Activated T-cell treated with anti-CD3 and anti-CD28 coated beads, Interleukin-2, amount 50 U/mL, for 24 hours (primary cell): ENCODE measurements at regions not wholly inside any gene's neighbourhood (a gene's known extent, or its start where the extent isn't known, plus 50 kb on each side); places are given as distances from the start of the nearest gene placed in this dataset.
"Not testable (repeated sequence)": the region's sequence is repeated elsewhere in the genome, so short reads cannot be mapped to it uniquely, and the experiment has no call there.

Experiments
- DNase-seq: peaks from one replicate; pipeline ENCODE4 v3.0.0-alpha.2; 2020
- H3K27ac Mint-ChIP-seq: 2 replicates; pipeline ENCODE4 v1.8.0; 2020; ENCODE audit warnings: mild to moderate bottlenecking, mixed read lengths
- H3K27me3 Mint-ChIP-seq: 2 replicates; pipeline ENCODE4 v1.8.0; 2020; ENCODE audit warnings: mixed read lengths
- H3K36me3 Mint-ChIP-seq: 2 replicates; pipeline ENCODE4 v1.8.0; 2020; ENCODE audit warnings: low read depth, mixed read lengths
- H3K4me1 Mint-ChIP-seq: 2 replicates; pipeline ENCODE4 v1.8.0; 2020; ENCODE audit warnings: low read depth, mixed read lengths
- H3K4me3 Mint-ChIP-seq: 2 replicates; pipeline ENCODE4 v1.8.0; 2020; ENCODE audit warnings: mild to moderate bottlenecking, moderate library complexity, mixed read lengths
- H3K9me3 Mint-ChIP-seq: 2 replicates; pipeline ENCODE4 v1.8.0; 2020; ENCODE audit warnings: mixed read lengths

DNA sequence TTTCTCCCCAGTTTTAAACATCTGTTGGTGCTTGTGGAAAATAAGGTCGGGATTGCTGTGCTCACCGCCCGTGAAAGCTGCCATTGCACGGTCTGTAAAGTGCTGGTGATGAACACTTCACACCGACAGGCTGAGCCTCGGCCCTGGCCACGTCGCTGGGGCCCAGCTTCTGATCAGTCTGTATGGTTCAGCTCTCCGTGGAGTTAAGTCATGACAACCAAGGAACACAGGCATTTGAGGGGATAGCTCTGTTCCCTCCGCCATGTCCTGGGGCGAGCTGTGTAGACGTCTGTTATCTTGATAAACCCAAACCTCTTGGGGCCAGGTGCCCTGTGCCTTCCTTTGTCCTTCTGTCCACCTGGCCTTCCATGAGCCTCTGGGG, 110.6 kb downstream of the METRNL start:
- peaks cover 23% of the 10 kb centered on the region for H3K4me1 Mint-ChIP-seq
- H3K27me3 Mint-ChIP-seq = no peaks in the 10 kb centered on the region

DNA sequence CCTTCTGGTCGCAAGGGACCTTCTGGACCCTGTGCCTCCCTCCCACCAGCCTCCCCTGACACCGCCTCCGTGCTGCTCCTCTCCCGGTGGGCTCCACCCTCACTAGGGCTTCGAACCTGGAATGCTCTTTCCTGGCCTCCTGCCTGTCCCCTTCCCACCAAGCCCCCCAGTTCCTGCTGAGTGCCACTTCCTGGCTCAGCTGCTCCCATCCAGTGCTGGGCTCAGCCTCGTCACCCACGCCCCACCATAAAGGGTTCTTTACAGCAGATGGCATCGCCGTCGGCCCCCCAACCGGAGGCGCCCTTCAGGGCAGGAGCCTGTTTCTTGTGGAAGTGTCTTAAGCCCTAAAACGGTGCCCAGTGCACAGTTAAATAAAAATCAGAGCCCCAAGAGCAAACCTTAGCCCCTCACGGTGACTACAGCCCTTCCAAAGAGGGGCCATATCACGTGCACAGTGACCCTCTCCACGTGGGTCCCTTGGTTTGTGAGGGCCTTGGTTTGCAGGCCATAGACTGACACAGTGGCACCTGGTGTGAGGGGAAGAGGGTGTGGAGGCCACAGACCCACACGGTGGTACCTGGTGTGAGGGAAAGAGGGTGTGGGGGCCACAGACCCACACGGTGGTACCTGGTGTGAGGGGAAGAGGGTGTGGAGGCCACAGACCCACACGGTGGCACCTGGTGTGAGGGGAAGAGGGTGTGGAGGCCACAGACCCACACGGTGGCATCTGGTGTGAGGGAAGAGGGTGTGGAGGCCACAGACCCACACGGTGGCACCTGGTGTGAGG, 111.4 kb downstream of the METRNL start:
- Mint-ChIP-seq H3K4me1 (peaks cover 26% of the 10 kb centered on the region), H3K36me3 (no peaks in the 10 kb centered on the region), H3K9me3 (no peaks in the 10 kb centered on the region), H3K4me3 (no peak overlapping the region), H3K27me3 (no peaks in the 10 kb centered on the region), H3K27ac (no peak overlapping the region)
- no peak for DNase-seq

More for the DNA sequence above, 110.6 kb downstream of the METRNL start:
- Mint-ChIP-seq H3K27ac (no peak overlapping the region), H3K36me3 (no peaks in the 10 kb centered on the region), H3K4me3 (no peak overlapping the region), H3K9me3 (no peaks in the 10 kb centered on the region)
- no peak for DNase-seq

DNA sequence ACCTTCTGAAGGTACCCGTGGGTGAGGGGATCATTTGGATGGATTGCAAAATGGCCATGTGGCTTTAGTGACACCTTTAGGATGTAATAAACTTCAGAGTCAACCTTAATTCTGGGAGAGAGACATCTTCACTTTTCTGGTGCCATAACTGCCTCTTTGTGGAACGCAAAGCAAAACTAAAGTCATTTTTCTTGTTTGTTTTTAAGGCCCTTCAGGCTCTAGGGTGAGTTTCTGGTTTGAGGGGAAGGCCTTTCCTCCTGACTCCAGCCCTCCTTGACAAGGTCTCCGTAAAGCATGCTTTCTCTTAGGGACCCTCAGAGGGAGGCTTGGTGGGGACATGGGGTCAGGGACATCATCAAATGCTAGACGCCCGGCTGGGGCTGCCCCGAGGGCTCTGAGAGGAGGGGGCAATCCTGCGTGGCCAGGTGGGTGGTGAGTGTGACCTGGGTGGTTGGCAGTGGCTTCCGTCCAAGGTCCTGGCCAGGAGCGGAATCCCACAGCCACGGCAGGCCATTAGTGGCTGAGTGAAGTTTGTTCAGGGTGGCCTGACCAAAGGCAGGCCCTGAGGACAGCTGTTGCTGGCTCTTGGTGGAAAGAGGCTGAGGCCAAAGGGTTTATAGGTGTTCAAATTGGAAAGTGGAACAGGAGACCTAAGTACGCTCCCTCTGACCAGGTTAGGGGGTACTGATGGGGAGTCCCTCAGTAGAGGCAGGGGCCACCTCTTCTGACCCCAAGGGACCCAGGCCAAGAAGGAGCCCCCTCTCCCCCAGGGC, 112.2 kb downstream of the METRNL start:
- H3K4me1 Mint-ChIP-seq = peaks cover 26% of the 10 kb centered on the region
- H3K27me3 Mint-ChIP-seq = no peaks in the 10 kb centered on the region
- no peaks in the 10 kb centered on the region for H3K36me3 Mint-ChIP-seq
- DNase-seq = peak; percentile 14
- H3K4me3 Mint-ChIP-seq = no peak overlapping the region
- H3K9me3 Mint-ChIP-seq = no peaks in the 10 kb centered on the region
- H3K27ac Mint-ChIP-seq = no peak overlapping the region

DNA sequence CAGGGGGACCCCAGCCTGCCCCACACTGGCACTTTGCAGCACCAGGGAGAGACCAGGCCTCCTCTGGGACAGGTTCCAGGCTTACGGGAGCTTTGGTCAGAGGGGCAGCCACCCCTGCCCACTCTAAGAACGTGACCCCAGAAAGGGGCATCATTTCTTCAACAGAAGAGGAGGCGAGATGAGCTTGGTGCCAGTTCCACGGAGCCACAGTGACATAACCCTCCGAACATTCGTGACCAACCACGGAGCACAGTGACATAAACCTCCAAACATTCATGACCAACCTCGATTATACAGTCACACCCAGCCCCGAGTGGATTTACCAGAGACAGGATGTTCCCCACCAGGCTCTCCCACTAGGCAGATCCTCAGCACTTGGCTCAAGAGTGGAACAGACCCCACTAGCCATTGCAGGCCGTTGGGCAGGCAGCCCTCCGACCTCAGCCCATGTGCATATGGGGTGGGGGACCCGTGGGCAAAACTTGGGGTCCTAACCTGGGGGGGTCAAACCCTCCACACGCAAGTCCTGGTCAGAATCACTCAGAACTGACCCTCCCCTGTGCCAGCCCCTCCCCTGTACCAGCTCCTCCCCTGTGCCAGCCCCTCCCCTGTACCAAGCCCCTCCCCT, 112.9 kb downstream of the METRNL start:
- no peak overlapping the region for H3K27ac Mint-ChIP-seq

DNA sequence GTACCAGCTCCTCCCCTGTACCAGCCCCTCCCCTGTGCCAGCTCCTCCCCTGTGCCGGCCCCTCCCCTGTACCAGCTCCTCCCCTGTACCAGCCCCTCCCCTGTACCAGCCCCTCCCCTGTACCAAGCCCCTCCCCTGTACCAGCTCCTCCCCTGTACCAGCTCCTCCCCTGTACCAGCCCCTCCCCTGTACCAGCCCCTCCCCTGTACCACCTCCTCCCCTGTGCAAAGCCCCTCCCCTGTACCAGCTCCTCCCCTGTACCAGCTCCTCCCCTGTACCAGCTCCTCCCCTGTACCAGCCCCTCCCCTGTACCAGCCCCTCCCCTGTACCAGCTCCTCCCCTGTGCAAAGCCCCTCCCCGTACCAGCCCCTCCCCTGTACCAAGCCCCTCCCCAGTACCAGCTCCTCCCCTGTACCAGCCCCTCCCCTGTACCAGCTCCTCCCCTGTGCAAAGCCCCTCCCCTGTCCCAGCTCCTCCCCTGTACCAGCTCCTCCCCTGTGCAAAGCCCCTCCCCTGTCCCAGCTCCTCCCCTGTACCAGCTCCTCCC, 113.5 kb downstream of the METRNL start:
- H3K36me3 Mint-ChIP-seq, H3K4me3 Mint-ChIP-seq, DNase-seq, H3K9me3 Mint-ChIP-seq, H3K27me3 Mint-ChIP-seq, H3K27ac Mint-ChIP-seq: not testable (repeated sequence)
- peaks cover 23% of the 10 kb centered on the region for H3K4me1 Mint-ChIP-seq

More for the DNA sequence above, 112.9 kb downstream of the METRNL start:
- H3K27me3 Mint-ChIP-seq = no peaks in the 10 kb centered on the region
- DNase-seq = peak; percentile 28
- H3K4me1 Mint-ChIP-seq = peaks cover 25% of the 10 kb centered on the region
- H3K36me3 Mint-ChIP-seq = no peaks in the 10 kb centered on the region
- no peak overlapping the region for H3K4me3 Mint-ChIP-seq
- H3K9me3 Mint-ChIP-seq = no peaks in the 10 kb centered on the region

DNA sequence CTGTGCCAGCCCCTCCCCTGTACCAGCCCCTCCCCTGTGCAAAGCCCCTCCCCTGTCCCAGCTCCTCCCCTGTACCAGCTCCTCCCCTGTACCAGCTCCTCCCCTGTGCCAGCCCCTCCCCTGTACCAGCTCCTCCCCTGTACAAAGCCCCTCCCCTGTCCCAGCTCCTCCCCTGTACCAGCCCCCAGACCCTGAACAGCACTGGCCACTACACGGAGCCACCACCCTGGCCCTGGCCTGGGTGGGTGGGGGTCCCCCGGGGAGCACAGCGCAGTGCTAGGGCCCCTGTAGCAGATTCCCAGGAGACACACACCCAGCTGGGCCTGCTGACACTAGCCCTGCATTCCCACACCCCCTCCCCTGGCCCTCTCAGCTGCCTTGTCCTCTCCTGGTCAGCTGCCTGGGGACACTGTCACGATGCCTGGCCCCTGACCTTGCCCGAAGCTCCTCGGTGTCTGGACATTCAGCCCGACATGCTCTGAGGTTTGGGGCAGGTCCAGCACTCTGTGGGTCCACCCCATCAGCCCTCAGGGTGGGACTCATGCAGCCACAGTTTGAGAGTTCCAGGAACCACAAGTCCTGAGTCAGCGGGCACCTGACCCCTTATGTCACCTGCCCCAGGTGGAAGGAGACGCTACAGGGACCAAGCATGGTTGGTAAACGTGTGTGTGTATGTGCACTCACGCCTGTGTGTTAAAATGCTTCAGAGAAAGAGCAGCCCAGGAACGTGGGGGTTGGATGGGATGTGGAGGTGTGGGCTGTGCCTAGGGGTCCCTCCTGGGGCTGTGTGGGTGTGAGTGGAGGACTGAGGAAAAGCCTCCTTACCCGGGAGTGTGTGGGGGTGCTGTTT, 114.2 kb downstream of the METRNL start:
- DNase-seq = peak; percentile 46
- Mint-ChIP-seq H3K27me3 (no peaks in the 10 kb centered on the region), H3K4me3 (peak overlapping the region; percentile 40), H3K9me3 (no peaks in the 10 kb centered on the region), H3K4me1 (peaks cover 24% of the 10 kb centered on the region), H3K36me3 (no peaks in the 10 kb centered on the region), H3K27ac (peak overlapping the region; percentile 38)

DNA sequence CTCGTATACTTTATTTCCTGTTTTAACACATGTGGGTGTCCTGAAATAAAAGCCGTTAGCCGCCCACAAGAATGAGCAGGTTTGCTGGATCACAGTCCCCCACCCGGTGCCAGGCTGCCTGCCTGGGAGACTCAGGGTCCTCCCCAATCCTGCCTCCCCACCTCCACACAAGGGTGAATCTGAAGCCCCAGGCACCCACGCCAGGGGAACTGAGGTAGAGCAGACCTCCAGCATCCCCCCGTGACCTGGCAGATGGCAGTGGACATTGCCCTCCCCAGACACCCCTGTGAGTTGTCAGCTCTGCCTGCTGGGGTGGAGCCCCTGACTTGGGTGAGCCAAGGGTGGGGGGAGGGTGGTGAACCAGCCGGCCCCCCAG, 114.8 kb downstream of the METRNL start:
- Mint-ChIP-seq H3K27me3 (no peaks in the 10 kb centered on the region), H3K4me1 (peaks cover 30% of the 10 kb centered on the region), H3K9me3 (no peaks in the 10 kb centered on the region), H3K4me3 (no peak overlapping the region), H3K36me3 (no peaks in the 10 kb centered on the region), H3K27ac (peak overlapping the region; percentile 38)
- no peak for DNase-seq

DNA sequence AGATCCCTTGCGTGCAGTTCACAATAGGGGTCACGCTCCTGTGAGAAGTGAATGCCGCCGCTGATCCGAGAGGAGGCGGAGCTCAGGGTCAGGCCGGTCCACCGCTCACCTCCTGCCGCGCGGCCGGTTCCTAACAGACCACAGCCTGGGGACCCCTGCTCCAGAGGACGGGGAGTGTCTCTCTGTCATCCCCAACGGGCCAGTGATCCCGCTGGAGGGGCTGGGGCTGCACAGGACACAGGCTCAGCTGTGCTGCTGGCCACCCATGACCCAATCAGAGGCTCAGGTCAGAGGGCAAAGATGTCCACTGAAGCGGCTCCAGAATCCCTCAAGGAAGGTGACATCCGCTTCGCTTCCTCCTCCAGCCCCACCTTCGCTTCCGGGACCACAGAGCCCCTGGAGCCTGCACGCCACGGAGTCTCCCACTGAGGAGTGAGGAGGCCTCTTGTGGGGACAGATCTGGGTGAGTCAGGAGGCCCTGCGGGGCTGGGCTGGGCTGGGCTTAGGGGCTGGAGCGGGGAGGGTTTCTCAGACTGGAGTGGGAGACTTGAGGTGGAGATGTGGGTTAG, 115.4 kb downstream of the METRNL start:
- no peak for DNase-seq
- Mint-ChIP-seq H3K9me3 (no peaks in the 10 kb centered on the region), H3K4me3 (no peak overlapping the region), H3K36me3 (no peaks in the 10 kb centered on the region), H3K27me3 (no peaks in the 10 kb centered on the region), H3K4me1 (peaks cover 36% of the 10 kb centered on the region), H3K27ac (peak overlapping the region; percentile 8)

DNA sequence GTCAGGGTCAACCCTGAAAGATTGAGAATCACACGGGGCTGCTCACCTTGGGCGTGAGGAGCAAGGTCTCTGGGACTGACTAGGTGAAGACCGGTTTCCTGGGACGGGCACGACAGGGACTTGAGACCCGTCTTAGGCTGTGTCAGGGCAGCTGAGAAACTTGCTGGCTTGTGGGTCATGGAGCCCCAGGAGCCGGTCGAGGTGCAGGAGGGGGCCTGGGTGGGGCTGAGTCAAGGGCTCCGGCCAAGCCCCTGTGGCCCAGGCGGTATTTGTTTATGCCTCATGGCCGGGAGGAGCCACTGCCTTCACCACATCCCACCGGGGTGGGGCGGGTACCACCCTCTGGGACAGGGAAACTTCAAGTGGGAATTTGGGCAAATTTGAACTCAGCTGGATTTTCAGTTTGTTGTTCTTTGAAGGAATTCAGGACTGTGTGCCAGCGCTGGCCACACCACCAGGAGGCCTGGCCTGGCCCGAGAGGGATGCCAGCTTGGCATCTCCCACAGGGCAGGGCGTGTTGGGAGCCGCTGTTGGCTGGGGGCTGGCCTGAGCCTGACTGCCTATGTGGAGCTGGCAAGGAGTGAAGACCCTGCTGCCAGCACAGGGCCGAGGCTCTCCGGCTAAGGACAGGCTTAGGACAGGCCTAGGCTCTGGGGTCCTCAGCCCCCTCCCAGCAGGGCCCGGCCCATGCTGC, 116.1 kb downstream of the METRNL start:
- Mint-ChIP-seq H3K4me3 (no peak overlapping the region), H3K9me3 (no peaks in the 10 kb centered on the region), H3K27ac (peak overlapping the region; percentile 8), H3K4me1 (peaks cover 43% of the 10 kb centered on the region), H3K27me3 (no peaks in the 10 kb centered on the region), H3K36me3 (no peaks in the 10 kb centered on the region)
- peak; percentile 28 for DNase-seq

DNA sequence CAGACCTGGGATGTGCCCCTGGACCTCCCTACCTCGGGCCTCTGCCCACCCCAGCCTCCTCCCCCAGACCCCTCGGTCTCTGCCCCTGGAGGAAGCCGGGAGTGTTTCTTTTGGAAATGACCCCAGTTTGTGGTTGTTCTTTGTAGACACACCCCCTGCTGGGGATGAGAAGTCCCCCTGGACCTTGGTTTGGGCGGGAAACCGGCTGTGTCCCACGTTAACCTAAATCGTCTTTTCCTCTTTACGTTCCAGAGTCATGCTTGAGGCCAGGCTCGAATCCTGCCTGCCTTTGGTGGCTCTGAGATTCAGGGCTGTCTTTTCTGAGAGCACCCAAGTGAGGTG, 116.6 kb downstream of the METRNL start:
- no peak overlapping the region for H3K27ac Mint-ChIP-seq
- no peaks in the 10 kb centered on the region for H3K36me3 Mint-ChIP-seq
- DNase-seq = no peak
- H3K27me3 Mint-ChIP-seq = no peaks in the 10 kb centered on the region
- no peaks in the 10 kb centered on the region for H3K9me3 Mint-ChIP-seq
- no peak overlapping the region for H3K4me3 Mint-ChIP-seq
- peaks cover 48% of the 10 kb centered on the region for H3K4me1 Mint-ChIP-seq

DNA sequence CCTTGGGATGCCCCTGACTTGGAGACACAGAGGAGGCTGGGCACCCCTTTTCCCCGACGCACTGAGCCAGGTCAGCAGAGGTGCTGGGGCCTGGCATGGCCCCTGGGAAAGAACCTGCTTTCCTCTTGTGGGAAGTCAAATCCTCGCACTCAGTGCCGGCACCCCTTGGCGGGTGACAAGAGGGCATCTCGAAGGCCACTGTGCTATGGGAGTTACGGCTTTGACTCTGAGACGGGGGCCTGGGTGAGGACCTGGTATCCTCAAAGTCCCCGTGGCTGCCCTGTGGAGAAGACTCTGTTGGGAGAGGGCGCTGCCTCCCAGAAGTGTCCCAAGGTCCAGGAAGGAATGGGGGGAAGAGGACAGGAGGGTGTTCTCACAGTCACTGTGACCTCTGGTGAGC, 117.0 kb downstream of the METRNL start:
- Mint-ChIP-seq H3K4me3 (no peak overlapping the region), H3K9me3 (no peaks in the 10 kb centered on the region), H3K36me3 (no peaks in the 10 kb centered on the region), H3K27me3 (no peaks in the 10 kb centered on the region), H3K4me1 (peaks cover 52% of the 10 kb centered on the region), H3K27ac (no peak overlapping the region)
- DNase-seq = peak; percentile 27

DNA sequence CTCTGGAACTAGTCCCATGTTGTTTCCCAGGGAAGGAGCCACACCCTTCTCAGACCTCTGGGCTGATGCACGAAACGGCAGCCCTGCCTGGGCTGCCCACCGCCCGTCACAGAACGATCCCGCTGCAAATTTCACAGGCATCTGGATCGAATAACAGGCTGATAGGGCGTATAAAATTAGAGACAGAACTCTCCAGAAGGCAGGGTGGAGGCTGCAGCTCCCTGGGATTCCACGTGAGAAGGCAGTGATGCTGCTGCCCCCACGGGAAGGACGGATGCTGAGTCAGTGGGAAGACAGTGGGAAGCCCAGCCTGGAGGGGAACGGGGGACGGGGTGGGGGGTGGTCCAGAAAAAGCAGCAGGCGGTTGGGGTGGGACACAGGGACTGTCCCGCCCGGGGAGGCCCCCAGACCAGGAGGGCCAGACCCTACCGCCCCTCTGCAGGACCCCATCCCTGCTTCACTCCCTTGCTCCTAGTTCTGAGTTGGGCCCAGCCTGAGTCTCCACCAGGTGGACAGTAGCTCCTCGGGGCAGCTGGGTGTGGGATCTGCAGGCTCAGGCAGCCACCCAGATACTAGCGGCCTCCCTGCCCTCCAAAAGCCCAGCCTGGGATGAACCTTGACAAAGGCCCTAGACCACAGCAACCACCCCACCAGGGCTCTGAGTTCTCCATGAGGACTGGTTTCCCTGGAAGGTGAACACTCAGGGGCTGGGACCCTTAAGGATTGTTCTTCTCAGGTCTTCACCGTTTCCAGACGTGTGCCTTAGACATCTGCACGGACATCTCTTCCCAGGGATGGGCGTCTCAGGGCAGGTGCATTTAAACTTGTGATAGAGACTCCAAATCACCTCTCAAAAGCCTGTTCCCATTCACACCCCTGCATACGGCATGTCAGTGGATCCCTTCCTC, 117.8 kb downstream of the METRNL start:
- H3K9me3 Mint-ChIP-seq = no peaks in the 10 kb centered on the region
- no peaks in the 10 kb centered on the region for H3K36me3 Mint-ChIP-seq
- peak; percentile 22 for DNase-seq
- H3K27ac Mint-ChIP-seq = no peak overlapping the region
- H3K4me1 Mint-ChIP-seq = peaks cover 59% of the 10 kb centered on the region
- H3K4me3 Mint-ChIP-seq = no peak overlapping the region
- no peaks in the 10 kb centered on the region for H3K27me3 Mint-ChIP-seq
